Activated naive CD8-positive, alpha-beta T cell treated with anti-CD3 and anti-CD28 coated beads, Interleukin-2, amount 10 ng/mL, durations not matched to agents 7 days and 5 days (primary cell): ENCODE measurements at regions not wholly inside any gene's neighbourhood (a gene's known extent, or its start where the extent isn't known, plus 50 kb on each side); places are given as distances from the start of the nearest gene placed in this dataset.
"Not testable (repeated sequence)": the region's sequence is repeated elsewhere in the genome, so short reads cannot be mapped to it uniquely, and the experiment has no call there.

ENCODE experiments used
- ATAC-seq: fragments of 150-1000 bp; cut with Tn5 transposase; one replicate; pipeline ENCODE4 v1.10.0; 2021; ENCODE audit warnings: low read depth, moderate library complexity
- POLR2A ChIA-PET: fragments of 350-600 bp; sonication (Branson Sonifier 250); formaldehyde crosslinking; loops from one replicate; lab custom pipeline; 2021; ENCODE audit warnings: antibody characterized with exemption; lab: Charles Lee
- DNase-seq: peaks from one replicate; pipeline ENCODE4 v3.0.0; 2021
- H3K27ac Mint-ChIP-seq: one replicate; pipeline ENCODE4 v1.8.0; 2022; ENCODE audit warnings: mild to moderate bottlenecking, mixed read lengths
- H3K27me3 Mint-ChIP-seq: one replicate; pipeline ENCODE4 v1.8.0; 2022; ENCODE audit warnings: mild to moderate bottlenecking, moderate library complexity, mixed read lengths
- H3K36me3 Mint-ChIP-seq: one replicate; pipeline ENCODE4 v1.8.0; 2021; ENCODE audit warnings: mild to moderate bottlenecking, mixed read lengths
- H3K4me1 Mint-ChIP-seq: one replicate; pipeline ENCODE4 v1.8.0; 2021; ENCODE audit warnings: mixed read lengths
- H3K4me3 Mint-ChIP-seq: one replicate; pipeline ENCODE4 v1.8.0; 2022; ENCODE audit warnings: mild to moderate bottlenecking, moderate library complexity, mixed read lengths
- H3K9me3 Mint-ChIP-seq: one replicate; pipeline ENCODE4 v1.8.0; 2021; ENCODE audit warnings: mixed read lengths

DNA sequence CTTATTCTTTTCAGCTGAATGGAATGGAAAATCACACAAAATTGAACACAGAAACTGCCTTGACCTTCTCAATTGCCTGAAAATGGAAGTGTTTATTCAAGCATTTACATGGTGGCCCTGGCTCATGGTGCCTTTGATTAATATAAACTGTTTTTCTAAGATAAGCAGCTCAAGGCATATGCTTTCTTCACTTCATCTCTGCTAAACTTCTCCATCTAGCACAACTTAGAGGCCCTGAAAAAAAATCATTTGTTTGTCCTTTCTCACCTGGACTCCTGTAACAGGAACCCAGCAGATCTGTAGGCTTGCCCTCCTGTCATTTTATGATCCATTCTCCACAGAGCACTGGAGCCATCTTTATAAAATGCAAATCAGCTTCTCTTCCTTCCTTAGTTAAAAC is 117.5 kb upstream of the KRR1 start:
- Mint-ChIP-seq H3K4me3 (no peak overlapping the region), H3K27me3 (peaks cover 18% of the 10 kb centered on the region), H3K9me3 (peaks cover 2% of the 10 kb centered on the region), H3K4me1 (no peaks in the 10 kb centered on the region), H3K27ac (no peak overlapping the region), H3K36me3 (no peaks in the 10 kb centered on the region)
- POLR2A ChIA-PET, result no interaction called here
- DNase-seq, result no peak
- no peak for ATAC-seq

GRCh38 chr12:75628511-75628910 is 117.1 kb upstream of the KRR1 start:
- Mint-ChIP-seq H3K27ac (no peak overlapping the region), H3K36me3 (no peaks in the 10 kb centered on the region), H3K27me3 (peaks cover 18% of the 10 kb centered on the region), H3K4me1 (no peaks in the 10 kb centered on the region), H3K4me3 (no peak overlapping the region), H3K9me3 (peaks cover 2% of the 10 kb centered on the region)
- DNase-seq, result no peak
- POLR2A ChIA-PET, result no interaction called here
- ATAC-seq, result no peak

- no peak overlapping the region for H3K27ac Mint-ChIP-seq
- H3K27me3 Mint-ChIP-seq, result peaks cover 10% of the 10 kb centered on the region
- H3K4me1 Mint-ChIP-seq, result peaks cover 8% of the 10 kb centered on the region
- H3K9me3 Mint-ChIP-seq, result peaks cover 4% of the 10 kb centered on the region
- H3K4me3 Mint-ChIP-seq, result no peak overlapping the region
- ATAC-seq (no peak), DNase-seq (no peak)
- H3K36me3 Mint-ChIP-seq, result peaks cover 1% of the 10 kb centered on the region
- POLR2A ChIA-PET, result no interaction called here
Observed at GRCh38 chr12:75623631-75624154, 112.3 kb upstream of the KRR1 start.

DNA sequence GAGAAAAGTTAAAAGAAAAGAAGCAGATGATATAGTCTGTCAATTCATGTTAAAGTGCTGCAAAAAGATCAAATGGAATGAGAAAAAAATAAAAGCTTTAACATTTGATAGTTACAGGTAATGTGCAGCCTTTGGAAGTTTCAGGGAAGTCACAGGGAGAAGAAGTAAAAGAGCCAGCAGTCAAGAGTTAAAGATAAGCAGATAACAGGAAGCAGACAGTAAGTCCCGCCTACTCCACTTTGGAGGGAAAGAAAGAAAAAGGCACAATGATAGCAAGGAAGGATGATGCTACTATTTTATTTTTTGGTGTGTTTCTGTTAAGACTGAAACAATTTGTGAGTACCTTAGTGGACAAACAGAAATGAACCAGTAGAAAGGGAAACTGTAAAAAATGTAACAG is 111.1 kb upstream of the KRR1 start:
- peaks cover 8% of the 10 kb centered on the region for H3K4me1 Mint-ChIP-seq
- ATAC-seq, result no peak
- POLR2A ChIA-PET, result no interaction called here
- H3K27ac Mint-ChIP-seq, result no peak overlapping the region
- no peak for DNase-seq
- H3K27me3 Mint-ChIP-seq, result peaks cover 16% of the 10 kb centered on the region
- H3K9me3 Mint-ChIP-seq, result peaks cover 9% of the 10 kb centered on the region
- peaks cover 1% of the 10 kb centered on the region for H3K36me3 Mint-ChIP-seq
- no peak overlapping the region for H3K4me3 Mint-ChIP-seq

DNA sequence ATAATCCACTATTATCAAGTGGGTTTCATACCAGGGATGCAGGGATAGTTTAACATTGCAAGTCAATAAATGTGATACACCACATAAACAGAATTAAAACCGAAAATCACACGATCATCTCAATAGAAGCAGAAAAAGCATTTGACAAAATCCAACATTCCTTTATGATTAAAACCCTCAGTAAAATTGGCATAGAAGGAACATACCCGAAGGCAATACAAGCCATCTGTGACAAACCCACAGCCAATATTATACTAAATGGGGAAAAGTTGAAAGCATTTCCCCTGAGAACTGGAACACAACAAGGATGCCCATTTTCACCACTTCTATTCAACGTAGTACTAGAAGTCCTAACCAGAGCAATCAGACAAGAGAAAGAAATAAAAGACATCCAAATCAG is 103.0 kb upstream of the KRR1 start:
- H3K36me3 Mint-ChIP-seq, DNase-seq, H3K27ac Mint-ChIP-seq, H3K4me1 Mint-ChIP-seq, H3K4me3 Mint-ChIP-seq, ATAC-seq, POLR2A ChIA-PET: not testable (repeated sequence)
- peaks cover 42% of the 10 kb centered on the region for H3K27me3 Mint-ChIP-seq
- peaks cover 11% of the 10 kb centered on the region for H3K9me3 Mint-ChIP-seq

GRCh38 chr12:75613981-75614380 is 102.6 kb upstream of the KRR1 start:
- no peak for ATAC-seq
- no peak for DNase-seq
- Mint-ChIP-seq H3K27me3 (peaks cover 42% of the 10 kb centered on the region), H3K4me1 (no peaks in the 10 kb centered on the region), H3K27ac (no peak overlapping the region), H3K9me3 (peaks cover 9% of the 10 kb centered on the region), H3K4me3 (no peak overlapping the region), H3K36me3 (no peaks in the 10 kb centered on the region)
- POLR2A ChIA-PET, result no interaction called here

- no peak for DNase-seq
- Mint-ChIP-seq H3K9me3 (peaks cover 4% of the 10 kb centered on the region), H3K4me3 (no peak overlapping the region), H3K36me3 (no peaks in the 10 kb centered on the region), H3K27ac (no peak overlapping the region), H3K4me1 (no peaks in the 10 kb centered on the region), H3K27me3 (peaks cover 51% of the 10 kb centered on the region)
- ATAC-seq, result no peak
- POLR2A ChIA-PET, result no interaction called here
Observed at GRCh38 chr12:75611041-75611440, 99.6 kb upstream of the KRR1 start.

GRCh38 chr12:75606956-75607355 is 95.5 kb upstream of the KRR1 start:
- H3K9me3 Mint-ChIP-seq, result peaks cover 1% of the 10 kb centered on the region
- DNase-seq (no peak), ATAC-seq (no peak)
- H3K27ac Mint-ChIP-seq, result no peak overlapping the region
- POLR2A ChIA-PET, result no interaction called here
- no peaks in the 10 kb centered on the region for H3K4me1 Mint-ChIP-seq
- no peaks in the 10 kb centered on the region for H3K36me3 Mint-ChIP-seq
- no peak overlapping the region for H3K4me3 Mint-ChIP-seq
- H3K27me3 Mint-ChIP-seq, result peaks cover 31% of the 10 kb centered on the region

DNA sequence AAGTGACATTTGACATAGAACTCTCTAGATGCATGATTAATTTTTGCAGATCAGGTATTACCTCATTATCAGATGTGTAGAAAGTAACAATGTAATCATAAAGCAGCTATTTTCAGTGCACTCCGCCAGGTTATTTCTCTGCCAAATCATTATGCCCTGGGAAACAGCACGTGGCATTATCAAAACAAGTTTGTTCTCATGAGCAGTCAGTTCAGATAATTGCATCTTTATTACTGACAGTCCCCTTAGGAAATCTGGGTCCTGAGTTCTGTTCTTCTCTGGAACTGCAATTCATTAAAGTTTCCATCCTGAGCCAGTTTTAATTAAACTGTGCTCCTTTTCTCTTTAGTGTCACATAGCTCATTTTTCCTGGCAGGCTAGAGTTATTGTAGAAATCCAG is 94.7 kb upstream of the KRR1 start:
- no peak for ATAC-seq
- POLR2A ChIA-PET, result no interaction called here
- H3K9me3 Mint-ChIP-seq, result peaks cover under 1% of the 10 kb centered on the region
- DNase-seq, result no peak
- H3K27ac Mint-ChIP-seq, result no peak overlapping the region
- peaks cover 32% of the 10 kb centered on the region for H3K27me3 Mint-ChIP-seq
- no peak overlapping the region for H3K4me3 Mint-ChIP-seq
- H3K36me3 Mint-ChIP-seq, result no peaks in the 10 kb centered on the region
- H3K4me1 Mint-ChIP-seq, result no peaks in the 10 kb centered on the region

GRCh38 chr12:75603475-75603874 is 92.1 kb upstream of the KRR1 start:
- H3K36me3 Mint-ChIP-seq, result no peaks in the 10 kb centered on the region
- H3K27me3 Mint-ChIP-seq, result peaks cover 27% of the 10 kb centered on the region

GRCh38 chr12:75602106-75602505 is 90.7 kb upstream of the KRR1 start:
- no peaks in the 10 kb centered on the region for H3K4me1 Mint-ChIP-seq
- no peak for DNase-seq
- no peaks in the 10 kb centered on the region for H3K36me3 Mint-ChIP-seq
- peaks cover 27% of the 10 kb centered on the region for H3K27me3 Mint-ChIP-seq
- H3K9me3 Mint-ChIP-seq, result no peaks in the 10 kb centered on the region
- H3K27ac Mint-ChIP-seq, result no peak overlapping the region
- H3K4me3 Mint-ChIP-seq, result no peak overlapping the region
- ATAC-seq, result no peak
- POLR2A ChIA-PET, result no interaction called here

More at GRCh38 chr12:75603475-75603874, 92.1 kb upstream of the KRR1 start:
- H3K4me3 Mint-ChIP-seq, result no peak overlapping the region
- POLR2A ChIA-PET, result no interaction called here
- ATAC-seq, result no peak
- no peak for DNase-seq
- H3K27ac Mint-ChIP-seq, result no peak overlapping the region
- H3K9me3 Mint-ChIP-seq, result no peaks in the 10 kb centered on the region
- H3K4me1 Mint-ChIP-seq, result no peaks in the 10 kb centered on the region

GRCh38 chr12:75600146-75600545 is 88.7 kb upstream of the KRR1 start:
- H3K4me1 Mint-ChIP-seq, result no peaks in the 10 kb centered on the region
- peaks cover 30% of the 10 kb centered on the region for H3K27me3 Mint-ChIP-seq
- no peak overlapping the region for H3K4me3 Mint-ChIP-seq
- POLR2A ChIA-PET, result no interaction called here
- H3K27ac Mint-ChIP-seq, result no peak overlapping the region
- no peaks in the 10 kb centered on the region for H3K36me3 Mint-ChIP-seq
- no peak for DNase-seq
- H3K9me3 Mint-ChIP-seq, result peaks cover 1% of the 10 kb centered on the region
- no peak for ATAC-seq

GRCh38 chr12:75599061-75599460 is 87.7 kb upstream of the KRR1 start:
- POLR2A ChIA-PET, result no interaction called here
- H3K4me1 Mint-ChIP-seq, result no peaks in the 10 kb centered on the region
- H3K27ac Mint-ChIP-seq, result no peak overlapping the region
- H3K9me3 Mint-ChIP-seq, result peaks cover 2% of the 10 kb centered on the region
- no peaks in the 10 kb centered on the region for H3K36me3 Mint-ChIP-seq
- H3K27me3 Mint-ChIP-seq, result peaks cover 37% of the 10 kb centered on the region
- no peak for DNase-seq
- no peak overlapping the region for H3K4me3 Mint-ChIP-seq
- ATAC-seq, result no peak

GRCh38 chr12:75596406-75596805 is 85.0 kb upstream of the KRR1 start:
- POLR2A ChIA-PET, result no interaction called here
- H3K27me3 Mint-ChIP-seq, result peaks cover 43% of the 10 kb centered on the region
- H3K27ac Mint-ChIP-seq, result no peak overlapping the region
- H3K4me1 Mint-ChIP-seq, result no peaks in the 10 kb centered on the region
- peaks cover 2% of the 10 kb centered on the region for H3K9me3 Mint-ChIP-seq
- DNase-seq (no peak), ATAC-seq (no peak)
- no peaks in the 10 kb centered on the region for H3K36me3 Mint-ChIP-seq
- H3K4me3 Mint-ChIP-seq, result no peak overlapping the region
